ENCODE measurements at regions not wholly inside any gene's neighbourhood (a gene's known extent, or its start where the extent isn't known, plus 50 kb on each side); places are given as distances from the start of the nearest gene placed in this dataset.

GRCh38 chr5:8879248-8879647 lies 666.6 kb downstream of the SEMA5A start:
- DNase-seq (ENCODE audit: low spot score) = no peak
- FAIRE-seq = no peak

DNA sequence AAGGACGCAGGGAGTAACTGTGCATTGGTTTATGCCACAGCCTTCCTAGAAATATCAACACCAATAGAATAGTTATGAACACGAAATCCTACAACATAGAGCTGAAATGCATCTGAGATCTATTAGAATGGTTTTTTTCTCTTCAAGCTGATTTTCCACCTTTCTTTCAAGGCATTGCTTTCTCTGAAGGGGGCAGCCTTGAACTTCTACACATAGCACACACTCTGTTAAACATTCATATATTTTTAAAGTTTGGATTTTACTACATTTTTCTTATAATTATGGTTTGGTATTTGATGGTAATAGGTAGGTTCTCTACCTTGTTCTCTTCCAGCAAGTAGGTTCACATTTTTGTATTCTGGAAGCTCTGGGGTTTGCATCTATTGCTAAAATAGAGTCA lies 661.8 kb downstream of the SEMA5A start:
- FAIRE-seq (no peak), DNase-seq (ENCODE audit: low spot score) (no peak)

DNA sequence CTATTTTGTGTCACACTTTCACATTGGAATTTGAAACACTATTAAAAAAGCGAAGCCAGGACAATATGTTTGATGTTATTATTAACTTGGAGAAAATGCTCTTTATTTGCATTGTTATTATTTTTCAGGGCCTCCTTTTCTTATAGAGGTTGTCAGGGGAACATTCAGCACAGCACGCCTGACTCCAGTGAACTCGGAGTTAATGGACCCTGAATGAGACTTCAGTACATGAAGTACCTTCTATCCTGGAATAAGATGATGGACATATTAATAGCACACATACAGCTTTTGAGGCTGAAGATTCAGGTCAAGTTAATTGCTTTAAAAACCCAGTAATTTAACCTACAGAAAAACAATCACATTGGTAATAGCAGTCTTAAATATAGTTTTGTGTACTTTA lies 652.9 kb downstream of the SEMA5A start:
- FAIRE-seq (no peak), DNase-seq (ENCODE audit: low spot score) (no peak)

GRCh38 chr5:8894031-8894430 lies 651.8 kb downstream of the SEMA5A start:
- no peak for DNase-seq (ENCODE audit: low spot score)
- no peak for FAIRE-seq

- FAIRE-seq (no peak), DNase-seq (ENCODE audit: low spot score) (no peak)
These were observed 650.8 kb downstream of the SEMA5A start for GRCh38 chr5:8895062-8895461.

- no peak for FAIRE-seq
- no peak for DNase-seq (ENCODE audit: low spot score)
These were observed 650.3 kb downstream of the SEMA5A start for GRCh38 chr5:8895599-8895998.

- DNase-seq (ENCODE audit: low spot score) (no peak), FAIRE-seq (no peak)
These were observed 648.6 kb downstream of the SEMA5A start for GRCh38 chr5:8897316-8897715.

GRCh38 chr5:8905021-8905420 lies 640.9 kb downstream of the SEMA5A start:
- DNase-seq (ENCODE audit: low spot score) = peak; percentile 12
- no peak for FAIRE-seq

DNA sequence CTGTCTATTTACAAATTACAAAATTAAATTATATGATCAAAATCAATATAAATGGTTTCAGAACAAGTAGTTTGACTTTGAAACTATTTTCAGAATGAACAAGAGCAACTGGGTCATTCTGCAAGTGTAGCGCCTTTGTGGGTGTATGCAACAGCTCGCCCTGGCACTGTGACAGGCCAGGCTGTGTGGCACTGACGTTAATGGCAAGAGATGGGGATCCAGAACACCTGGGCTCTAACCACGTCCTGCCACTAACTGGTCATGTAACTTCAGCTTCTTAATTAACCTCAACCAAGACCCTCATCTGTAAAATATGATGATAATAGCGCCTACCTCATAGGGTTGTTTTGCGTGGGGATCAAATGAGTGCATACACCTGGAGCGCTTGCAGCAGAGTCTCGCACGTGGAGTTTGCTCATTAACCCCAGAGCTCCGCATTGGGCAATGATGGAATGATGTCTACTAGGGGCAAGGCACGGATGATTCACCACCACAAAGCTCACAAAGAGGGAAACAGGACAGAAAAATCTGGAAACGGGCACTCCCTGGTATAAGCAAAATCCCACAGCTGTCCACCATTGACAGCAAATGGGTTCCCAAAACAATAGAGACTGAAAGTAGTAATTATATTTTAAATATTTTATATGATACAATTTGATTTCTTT lies 639.4 kb downstream of the SEMA5A start:
- no peak for FAIRE-seq
- DNase-seq (ENCODE audit: low spot score) = peak; percentile 79

GRCh38 chr5:8907168-8907868 lies 638.6 kb downstream of the SEMA5A start:
- no peak for FAIRE-seq
- DNase-seq (ENCODE audit: low spot score) = peak; percentile 40

DNA sequence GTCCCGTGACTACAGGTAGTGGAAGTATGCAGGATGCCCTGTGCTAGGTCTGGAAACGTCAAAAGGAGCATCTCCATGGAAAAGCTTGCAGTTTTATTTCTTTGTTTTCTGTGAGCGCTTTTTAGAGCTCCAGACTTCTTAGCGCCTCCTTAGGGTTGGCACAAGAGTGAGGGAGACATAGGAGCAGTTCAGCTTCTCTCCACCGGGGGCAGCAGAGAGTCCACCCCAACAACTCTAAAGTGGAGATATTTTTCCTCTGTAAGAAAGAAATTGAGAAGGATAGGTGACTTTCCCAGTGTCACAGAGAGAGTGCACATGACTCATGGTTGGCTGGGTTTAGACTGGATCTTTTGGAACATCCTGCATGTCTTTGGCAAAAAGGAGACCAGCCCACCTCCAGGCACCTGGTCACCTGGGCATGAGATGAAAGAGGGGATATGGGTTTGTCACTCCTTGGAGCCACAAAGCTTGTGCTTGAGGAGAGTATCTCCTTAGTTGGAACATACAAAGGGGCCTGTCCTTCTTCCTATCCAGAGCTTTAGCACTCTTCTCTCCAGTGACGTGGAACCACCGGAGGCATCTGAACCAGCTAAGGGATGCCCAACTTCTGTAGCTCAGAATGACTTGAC lies 637.7 kb downstream of the SEMA5A start:
- DNase-seq (ENCODE audit: low spot score) = peak; percentile 67
- FAIRE-seq = no peak

- DNase-seq (ENCODE audit: low spot score) (no peak), FAIRE-seq (no peak)
These were observed 633.8 kb downstream of the SEMA5A start for GRCh38 chr5:8912106-8912505.

- FAIRE-seq = no peak
- no peak for DNase-seq (ENCODE audit: low spot score)
These were observed 632.4 kb downstream of the SEMA5A start for GRCh38 chr5:8913522-8913921.

DNA sequence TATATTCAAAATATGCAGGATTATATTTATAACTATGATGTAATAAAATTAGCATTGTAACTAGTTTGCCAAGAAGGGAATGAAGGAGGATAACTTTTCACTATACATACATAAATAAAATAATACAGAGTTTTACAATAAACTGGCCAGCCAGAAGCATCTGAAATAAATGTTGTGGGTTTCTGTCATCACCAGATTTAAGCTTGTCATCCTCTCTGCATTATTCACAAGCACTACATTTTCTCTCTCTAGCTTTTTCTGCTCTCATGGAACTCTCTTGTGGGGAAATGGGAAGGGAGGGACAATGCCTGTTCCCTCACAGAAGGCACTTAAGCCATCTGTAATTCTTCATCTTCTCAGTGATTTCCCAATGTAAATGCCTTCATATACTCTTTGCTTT lies 626.8 kb downstream of the SEMA5A start:
- DNase-seq (ENCODE audit: low spot score) (no peak), FAIRE-seq (no peak)

DNA sequence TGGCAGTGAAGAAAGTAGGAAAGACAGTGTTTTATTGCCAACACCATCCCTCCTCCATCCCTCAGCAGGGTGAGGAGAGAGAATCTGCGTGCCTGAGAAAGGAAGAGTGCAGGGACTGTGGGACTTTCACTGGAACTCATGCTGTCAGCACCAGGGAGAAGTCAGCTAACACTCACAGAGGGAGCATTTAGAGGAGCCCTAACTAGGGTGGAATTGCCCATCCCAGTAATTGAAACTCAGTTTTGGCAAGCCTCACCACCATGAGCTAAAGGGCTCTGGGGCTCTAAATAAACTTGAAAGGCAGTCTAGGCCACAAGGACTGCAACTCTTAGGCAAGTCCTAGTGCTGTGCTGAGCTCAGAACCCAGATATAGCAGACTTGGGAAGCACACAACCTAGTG lies 622.3 kb downstream of the SEMA5A start:
- DNase-seq (ENCODE audit: low spot score) = no peak
- no peak for FAIRE-seq

DNA sequence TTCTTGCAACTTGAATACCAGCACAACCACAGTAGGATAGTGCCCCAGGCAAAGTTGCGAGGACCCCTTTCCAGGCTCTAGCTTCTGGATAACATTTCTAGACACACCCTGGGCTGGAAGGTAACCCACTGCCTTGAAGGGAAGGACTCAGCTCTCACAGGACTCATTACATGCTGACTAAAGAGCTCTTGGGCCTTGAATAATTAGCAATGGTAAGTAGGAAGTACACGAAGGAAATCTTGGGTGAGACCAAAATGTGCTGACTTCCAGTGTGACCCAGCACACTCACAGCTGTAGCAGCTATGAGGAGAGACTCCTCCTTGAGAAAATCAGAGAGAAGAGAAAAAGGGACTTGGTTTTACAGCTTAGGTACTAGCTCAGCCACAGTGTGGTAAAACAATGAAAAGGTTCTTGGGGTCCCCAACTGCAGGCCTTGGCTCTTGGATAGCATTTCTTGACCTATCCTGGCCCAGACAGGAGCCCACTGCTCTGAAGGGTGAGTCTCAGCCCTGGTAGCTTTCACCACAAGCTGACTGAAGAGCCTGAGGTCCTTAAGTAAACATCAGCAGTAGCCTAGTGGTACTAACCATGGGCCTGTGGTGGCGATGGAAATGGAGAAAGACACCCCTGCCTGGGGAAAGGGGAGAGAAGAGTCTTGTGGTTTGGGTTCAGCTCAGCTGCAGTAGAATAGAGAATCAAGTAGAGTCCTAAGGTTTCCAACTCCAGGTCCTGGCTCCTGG lies 621.7 kb downstream of the SEMA5A start:
- DNase-seq (ENCODE audit: low spot score) (no peak), FAIRE-seq (no peak)

GRCh38 chr5:8930021-8930420 lies 615.9 kb downstream of the SEMA5A start:
- FAIRE-seq = no peak
- DNase-seq (ENCODE audit: low spot score) = no peak

DNA sequence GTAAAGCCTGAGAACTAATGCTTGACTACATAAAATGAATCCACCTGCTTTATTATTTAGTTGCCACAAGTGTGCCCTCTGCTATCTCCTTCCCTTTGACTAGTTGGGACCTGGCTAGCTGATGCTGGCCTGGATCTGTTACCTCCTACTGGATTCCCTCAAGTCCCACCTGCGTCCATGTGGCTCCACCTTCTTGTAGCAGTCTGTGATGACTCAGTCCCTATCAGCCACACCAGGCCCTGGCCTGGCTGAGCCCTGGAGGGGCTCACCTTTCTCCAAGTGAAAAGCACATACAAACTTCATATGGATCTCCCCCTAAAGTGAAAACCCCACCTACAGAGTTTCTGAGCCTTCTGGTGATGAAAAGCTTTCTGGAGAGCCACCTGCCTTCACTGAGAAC lies 611.4 kb downstream of the SEMA5A start:
- peak; percentile 13 for FAIRE-seq

DNA sequence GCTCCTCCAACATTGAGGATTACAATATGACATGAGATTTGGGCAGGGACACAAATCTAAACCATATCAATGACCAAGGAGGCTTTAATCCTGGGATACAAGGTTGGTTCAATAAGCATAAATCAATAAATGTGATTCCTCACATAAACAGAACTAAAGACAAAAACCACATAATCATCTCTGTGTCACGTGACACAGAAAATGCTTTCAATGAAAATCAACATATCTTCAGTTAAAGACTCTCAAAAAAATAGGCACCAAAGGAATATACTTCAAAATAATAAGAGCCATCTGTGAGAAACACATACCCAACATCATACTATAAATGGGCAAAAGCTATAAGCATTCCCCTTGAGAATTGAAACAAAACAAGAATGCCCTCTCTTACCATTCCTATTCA lies 604.9 kb downstream of the SEMA5A start:
- no peak for DNase-seq (ENCODE audit: low spot score)

More for the DNA sequence above, 611.4 kb downstream of the SEMA5A start:
- no peak for DNase-seq (ENCODE audit: low spot score)

GRCh38 chr5:8943301-8943700 lies 602.6 kb downstream of the SEMA5A start:
- no peak for DNase-seq (ENCODE audit: low spot score)
- FAIRE-seq = no peak

More for the DNA sequence above, 604.9 kb downstream of the SEMA5A start:
- FAIRE-seq = no peak

DNA sequence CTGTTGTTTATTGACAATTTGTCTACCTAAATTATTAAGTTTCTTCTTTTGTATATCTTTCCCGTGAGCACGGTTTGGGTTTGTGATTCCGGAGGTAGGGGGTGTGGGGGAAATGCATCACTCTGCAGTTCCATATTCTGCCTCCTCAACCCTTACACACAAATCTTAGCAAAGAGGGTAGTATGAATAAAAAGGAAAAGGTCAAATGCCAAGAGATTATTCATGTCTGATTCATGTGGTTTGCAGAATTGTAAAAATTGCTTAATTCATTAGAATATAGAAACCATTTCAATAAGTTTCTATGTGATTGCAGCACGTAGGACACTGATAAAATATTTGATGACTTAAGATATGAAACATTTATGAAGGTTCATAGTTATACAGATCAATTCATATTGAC lies 601.9 kb downstream of the SEMA5A start:
- FAIRE-seq = no peak
- DNase-seq (ENCODE audit: low spot score) = no peak

- DNase-seq (ENCODE audit: low spot score) (no peak), FAIRE-seq (no peak)
These were observed 599.9 kb downstream of the SEMA5A start for GRCh38 chr5:8945972-8946371.

All from urothelium cell line (cell line).